ENCODE measurements at regions not wholly inside any gene's neighbourhood (a gene's known extent, or its start where the extent isn't known, plus 50 kb on each side); places are given as distances from the start of the nearest gene placed in this dataset.
"Not testable (repeated sequence)": the region's sequence is repeated elsewhere in the genome, so short reads cannot be mapped to it uniquely, and the experiment has no call there.

GRCh38 chr7:13793926-13794325 is 195.5 kb downstream of the ETV1 start:
- DNase-seq (ENCODE audit: low read depth), result no peak

- DNase-seq (ENCODE audit: low read depth), result peak; percentile 32
Observed at GRCh38 chr7:13794581-13794980, 194.9 kb downstream of the ETV1 start.

GRCh38 chr7:13797545-13797944 is 191.9 kb downstream of the ETV1 start:
- no peak for DNase-seq (ENCODE audit: low read depth)

- peak; percentile 61 for DNase-seq (ENCODE audit: low read depth)
Observed at GRCh38 chr7:13800694-13801448, 188.6 kb downstream of the ETV1 start.

GRCh38 chr7:13801669-13802068 is 187.8 kb downstream of the ETV1 start:
- DNase-seq (ENCODE audit: low read depth), result no peak

GRCh38 chr7:13802651-13803050 is 186.8 kb downstream of the ETV1 start:
- DNase-seq (ENCODE audit: low read depth), result no peak

GRCh38 chr7:13803134-13803533 is 186.3 kb downstream of the ETV1 start:
- no peak for DNase-seq (ENCODE audit: low read depth)

- not testable (repeated sequence) for DNase-seq (ENCODE audit: low read depth)
Observed at GRCh38 chr7:13806089-13806867, 183.2 kb downstream of the ETV1 start.

- not testable (repeated sequence) for DNase-seq (ENCODE audit: low read depth)
Observed at GRCh38 chr7:13817230-13817629, 172.2 kb downstream of the ETV1 start.

GRCh38 chr7:13821152-13821787 is 168.2 kb downstream of the ETV1 start:
- peak; percentile 67 for DNase-seq (ENCODE audit: low read depth)

GRCh38 chr7:13822678-13823077 is 166.8 kb downstream of the ETV1 start:
- DNase-seq (ENCODE audit: low read depth), result no peak

GRCh38 chr7:13826752-13827151 is 162.7 kb downstream of the ETV1 start:
- DNase-seq (ENCODE audit: low read depth), result no peak

GRCh38 chr7:13827716-13828115 is 161.8 kb downstream of the ETV1 start:
- no peak for DNase-seq (ENCODE audit: low read depth)

- no peak for DNase-seq (ENCODE audit: low read depth)
Observed at GRCh38 chr7:13829231-13829630, 160.2 kb downstream of the ETV1 start.

- DNase-seq (ENCODE audit: low read depth), result peak; percentile 71
Observed at GRCh38 chr7:13829914-13830900, 159.3 kb downstream of the ETV1 start.

- DNase-seq (ENCODE audit: low read depth), result no peak
Observed at GRCh38 chr7:13832346-13832745, 157.1 kb downstream of the ETV1 start.

- DNase-seq (ENCODE audit: low read depth), result no peak
Observed at GRCh38 chr7:13834328-13834761, 155.1 kb downstream of the ETV1 start.

- DNase-seq (ENCODE audit: low read depth), result no peak
Observed at GRCh38 chr7:13835442-13835841, 154.0 kb downstream of the ETV1 start.

GRCh38 chr7:13839063-13839462 is 150.4 kb downstream of the ETV1 start:
- DNase-seq (ENCODE audit: low read depth), result no peak
